Erythroblast (primary cell): ENCODE measurements at regions not wholly inside any gene's neighbourhood (a gene's known extent, or its start where the extent isn't known, plus 50 kb on each side); places are given as distances from the start of the nearest gene placed in this dataset.
"Not testable (repeated sequence)": the region's sequence is repeated elsewhere in the genome, so short reads cannot be mapped to it uniquely, and the experiment has no call there.

ENCODE experiments used
- DNase-seq, 2 experiments: peaks; one replicate each; lab custom pipeline; 2025; lab: John Stamatoyannopoulos, UW
- GATA1 ChIP-seq: IDR thresholded peaks from 2 replicates; pipeline ENCODE4 v1.6.1; 2011; ENCODE audit warnings: low read depth, mild to moderate bottlenecking, control low read depth, low read length, moderate library complexity
- POLR2A ChIP-seq: IDR thresholded peaks from 2 replicates; pipeline ENCODE4 v1.6.1; 2011; ENCODE audit warnings: mild to moderate bottlenecking, low read length

DNA sequence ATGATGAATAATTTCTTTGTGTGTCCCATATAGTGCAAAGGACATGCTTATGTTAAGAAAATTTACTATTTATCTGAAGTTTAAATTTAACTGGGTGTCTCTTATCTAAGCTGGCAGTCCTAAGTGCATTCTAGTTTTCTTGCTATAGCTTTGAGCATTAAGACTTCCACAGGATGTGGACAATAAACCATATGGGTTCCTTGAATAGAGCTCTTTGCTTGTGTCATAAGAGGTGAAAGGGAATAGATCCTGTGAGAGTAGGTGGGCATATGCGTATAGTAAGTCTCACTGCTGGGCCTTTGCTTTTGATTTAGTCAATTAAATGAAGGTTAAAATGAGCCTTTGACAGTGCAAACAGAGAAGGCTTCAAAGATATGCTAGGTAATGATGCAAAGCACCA is 223.4 kb upstream of the GYPA start:
- TF ChIP-seq POLR2A = no peak
- TF ChIP-seq GATA1 = no peak
- no peak for DNase-seq

DNA sequence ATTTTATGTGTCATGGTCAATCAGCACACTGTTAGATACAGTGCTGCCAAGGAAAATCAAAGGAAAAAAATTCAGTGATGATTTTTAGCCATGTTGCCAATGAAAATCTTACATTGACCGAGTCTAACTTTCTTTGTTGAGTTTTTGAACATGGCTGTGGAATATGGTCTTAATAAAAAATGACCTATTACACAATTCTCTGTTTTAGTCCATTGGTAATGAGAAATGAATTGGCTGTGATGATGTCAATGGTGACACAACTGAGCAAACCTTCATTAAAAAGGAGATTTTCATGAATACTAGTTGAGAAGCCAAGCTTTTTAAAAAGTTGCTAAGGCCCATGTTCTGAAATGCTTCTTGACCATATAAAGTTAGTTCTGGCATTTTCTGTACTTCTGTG is 225.9 kb upstream of the GYPA start:
- TF ChIP-seq GATA1 (no peak), POLR2A (no peak)

GRCh38 chr4:144371485-144371884 is 231.0 kb upstream of the GYPA start:
- TF ChIP-seq POLR2A = no peak
- no peak for TF ChIP-seq GATA1
- no peak for DNase-seq

More for the DNA sequence above, 225.9 kb upstream of the GYPA start:
- no peak for DNase-seq

GRCh38 chr4:144374065-144374464 is 233.5 kb upstream of the GYPA start:
- TF ChIP-seq GATA1 = no peak
- no peak for TF ChIP-seq POLR2A
- no peak for DNase-seq

DNA sequence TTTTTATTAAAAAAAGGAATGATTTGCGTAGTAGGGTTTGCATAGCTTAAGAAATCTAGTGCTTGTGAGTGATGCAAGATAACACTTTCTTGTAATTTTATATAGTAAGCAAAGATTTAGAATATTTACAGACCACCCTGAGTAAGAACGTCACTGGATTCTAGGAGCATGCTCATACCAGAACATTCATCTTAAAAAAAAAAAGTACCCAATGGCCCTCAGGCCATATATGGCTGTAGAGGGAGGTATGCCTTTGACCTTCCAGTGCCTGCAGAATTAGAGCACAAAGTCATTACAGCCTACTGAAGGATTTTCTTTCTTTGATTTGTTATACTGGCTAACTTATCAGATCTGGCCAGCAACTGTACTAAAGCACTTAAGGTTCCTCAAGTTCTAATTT is 236.3 kb upstream of the GYPA start:
- no peak for TF ChIP-seq GATA1
- DNase-seq = no peak

DNA sequence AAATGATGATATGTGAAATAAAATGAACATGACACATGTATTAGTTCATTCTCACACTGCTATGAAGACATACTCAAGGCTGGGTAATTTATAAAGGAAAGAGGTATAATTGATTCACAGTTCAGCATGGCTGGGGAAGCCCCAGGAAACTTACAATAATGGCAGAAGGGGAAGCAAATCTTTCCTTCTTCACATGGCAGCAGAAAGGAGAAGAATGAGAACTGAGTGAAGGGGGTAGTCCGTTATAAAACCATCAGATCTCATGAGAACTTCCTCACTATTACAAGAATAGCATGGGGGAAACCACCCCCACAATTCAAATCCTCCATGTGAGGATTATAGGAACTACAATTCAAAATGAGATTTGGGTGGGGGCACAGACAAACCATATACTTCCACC is 243.9 kb upstream of the GYPA start:
- no peak for DNase-seq
- TF ChIP-seq POLR2A (no peak), GATA1 (no peak)

GRCh38 chr4:144399927-144400326 is 246.0 kb upstream of the HHIP start:
- DNase-seq = no peak
- TF ChIP-seq POLR2A = no peak

- no peak for TF ChIP-seq POLR2A
- no peak for TF ChIP-seq GATA1
Observed at GRCh38 chr4:144402176-144402575, 243.8 kb upstream of the HHIP start.

GRCh38 chr4:144402999-144403398 is 243.0 kb upstream of the HHIP start:
- TF ChIP-seq POLR2A (no peak), GATA1 (no peak)
- no peak for DNase-seq

More at GRCh38 chr4:144402176-144402575, 243.8 kb upstream of the HHIP start:
- DNase-seq = no peak

GRCh38 chr4:144403893-144404292 is 242.1 kb upstream of the HHIP start:
- no peak for DNase-seq

GRCh38 chr4:144409525-144409924 is 236.4 kb upstream of the HHIP start:
- TF ChIP-seq GATA1 = no peak
- DNase-seq = no peak

More at GRCh38 chr4:144403893-144404292, 242.1 kb upstream of the HHIP start:
- TF ChIP-seq GATA1 = no peak

- TF ChIP-seq GATA1 (no peak), POLR2A (no peak)
- no peak for DNase-seq
Observed at GRCh38 chr4:144410230-144410783, 235.6 kb upstream of the HHIP start.

- no peak for TF ChIP-seq GATA1
- no peak for TF ChIP-seq POLR2A
Observed at GRCh38 chr4:144411119-144411518, 234.8 kb upstream of the HHIP start.

DNA sequence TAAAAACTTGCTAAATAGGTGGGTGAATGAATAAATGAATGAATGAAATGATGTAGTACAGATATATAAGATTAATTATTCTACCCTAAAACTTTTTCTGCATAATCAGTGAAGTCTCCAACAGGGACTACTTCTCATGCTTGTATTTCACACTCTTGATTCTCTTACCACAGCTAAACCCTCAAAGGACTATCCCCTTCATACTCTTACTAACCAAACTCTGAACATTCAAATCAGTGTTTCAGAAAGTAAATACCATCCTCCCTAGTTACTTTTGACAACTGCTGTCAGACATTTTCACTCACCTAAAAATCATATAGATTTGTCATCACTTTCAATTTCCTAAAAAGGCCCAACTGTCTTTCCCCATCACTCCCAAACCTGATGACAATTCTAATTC is 234.3 kb upstream of the HHIP start:
- TF ChIP-seq GATA1 = no peak
- TF ChIP-seq POLR2A = no peak
- no peak for DNase-seq

More at GRCh38 chr4:144411119-144411518, 234.8 kb upstream of the HHIP start:
- no peak for DNase-seq

GRCh38 chr4:144421056-144421455 is 224.9 kb upstream of the HHIP start:
- DNase-seq = no peak
- TF ChIP-seq POLR2A (no peak), GATA1 (no peak)

GRCh38 chr4:144421839-144422565 is 224.0 kb upstream of the HHIP start:
- TF ChIP-seq GATA1 (no peak), POLR2A (no peak)
- DNase-seq = no peak

DNA sequence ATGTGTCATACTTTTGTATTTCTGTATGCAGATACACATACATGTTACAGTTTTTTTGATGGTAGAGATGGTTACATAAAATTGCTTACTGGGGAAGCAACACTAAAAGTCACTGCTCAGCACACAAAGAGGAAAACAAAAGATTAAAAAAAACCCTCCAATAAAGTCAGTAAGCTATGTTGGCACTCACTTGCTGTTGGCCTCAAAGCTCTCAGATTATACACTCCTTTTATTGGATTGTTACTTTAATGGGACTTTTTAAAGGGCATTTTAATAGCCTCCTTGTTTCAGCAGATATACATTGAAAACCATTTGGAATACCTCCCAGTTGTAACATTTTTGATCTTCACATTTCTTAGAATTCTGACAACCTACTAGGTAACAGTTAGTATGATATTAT is 222.0 kb upstream of the HHIP start:
- TF ChIP-seq GATA1 (no peak), POLR2A (no peak)
- no peak for DNase-seq

DNA sequence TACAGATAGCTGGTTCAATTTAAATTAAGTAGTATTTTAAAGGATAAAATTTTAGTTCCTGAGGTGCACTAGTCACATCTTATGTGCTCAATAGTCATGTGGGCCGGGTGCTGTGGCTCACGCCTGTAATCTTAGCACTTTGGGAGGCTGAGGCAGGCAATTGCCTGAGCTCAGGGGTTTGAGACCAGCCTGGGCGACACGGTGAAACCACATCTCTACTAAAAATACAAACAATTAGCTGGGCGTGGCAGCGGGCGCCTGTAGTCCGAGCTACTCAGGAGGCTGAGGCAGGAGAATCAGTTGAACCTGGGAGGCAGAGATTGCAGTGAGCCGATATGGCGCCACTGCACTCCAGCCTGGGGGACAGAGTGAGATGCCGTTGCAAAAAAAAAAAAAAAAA is 219.9 kb upstream of the HHIP start:
- not testable (repeated sequence) for DNase-seq
